RWPE1 (cell line): ENCODE measurements at regions not wholly inside any gene's neighbourhood (a gene's known extent, or its start where the extent isn't known, plus 50 kb on each side); places are given as distances from the start of the nearest gene placed in this dataset.

Source experiments
- CTCF ChIA-PET: fragments of 350-600 bp; sonication (Branson Sonifier 250); formaldehyde crosslinking; extraction: SDS; loops from one replicate; lab custom pipeline; 2021; lab: Yijun Ruan, JAX
- POLR2A ChIA-PET: fragments of 400-600 bp; formaldehyde crosslinking; extraction: SDS; loops from one replicate; lab custom pipeline; 2020; ENCODE audit warnings: antibody characterized with exemption; ENCODE audit not compliant: low non-redundant PET; lab: Yijun Ruan, JAX
- DNase-seq: peaks from one replicate; pipeline ENCODE4 v3.0.0; 2012; ENCODE audit warnings: low spot score
- H3K27ac ChIP-seq: fragments of 450-650 bp; 2 replicates; pipeline ENCODE4 v1.5.1; 2017
- CTCF ChIP-seq: fragments of 450-650 bp; conservative IDR thresholded peaks from 2 replicates; pipeline ENCODE4 v1.5.1; 2017; ENCODE audit warnings: low read depth, mild to moderate bottlenecking

GRCh38 chr4:27181693-27182092 is 321.1 kb downstream of the STIM2 start:
- H3K27ac ChIP-seq: no peak overlapping the region
- CTCF ChIA-PET: no interaction called here
- POLR2A ChIA-PET: no interaction called here
- no peak for TF ChIP-seq CTCF
- DNase-seq: no peak

DNA sequence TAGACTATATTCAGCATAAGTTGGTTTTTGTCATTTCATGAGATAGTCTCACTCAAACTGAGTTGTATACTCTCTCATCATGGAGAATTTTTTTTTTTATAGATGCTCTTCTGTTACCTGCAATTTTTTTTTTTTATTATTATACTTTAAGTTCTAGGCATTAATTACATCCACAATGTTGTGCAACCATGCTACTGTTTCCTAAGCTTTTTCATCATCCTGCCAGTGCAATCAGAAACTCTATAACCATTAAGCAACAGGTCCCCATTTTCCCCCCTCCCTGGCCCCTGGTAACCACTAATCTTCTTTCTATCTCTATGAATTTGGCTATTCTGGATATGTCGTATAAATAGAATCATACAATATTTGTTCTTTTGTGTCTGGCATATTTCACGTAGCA is 321.6 kb downstream of the STIM2 start:
- no peak for TF ChIP-seq CTCF
- H3K27ac ChIP-seq: no peak overlapping the region
- ChIA-PET POLR2A (no interaction called here), CTCF (no interaction called here)
- no peak for DNase-seq

DNA sequence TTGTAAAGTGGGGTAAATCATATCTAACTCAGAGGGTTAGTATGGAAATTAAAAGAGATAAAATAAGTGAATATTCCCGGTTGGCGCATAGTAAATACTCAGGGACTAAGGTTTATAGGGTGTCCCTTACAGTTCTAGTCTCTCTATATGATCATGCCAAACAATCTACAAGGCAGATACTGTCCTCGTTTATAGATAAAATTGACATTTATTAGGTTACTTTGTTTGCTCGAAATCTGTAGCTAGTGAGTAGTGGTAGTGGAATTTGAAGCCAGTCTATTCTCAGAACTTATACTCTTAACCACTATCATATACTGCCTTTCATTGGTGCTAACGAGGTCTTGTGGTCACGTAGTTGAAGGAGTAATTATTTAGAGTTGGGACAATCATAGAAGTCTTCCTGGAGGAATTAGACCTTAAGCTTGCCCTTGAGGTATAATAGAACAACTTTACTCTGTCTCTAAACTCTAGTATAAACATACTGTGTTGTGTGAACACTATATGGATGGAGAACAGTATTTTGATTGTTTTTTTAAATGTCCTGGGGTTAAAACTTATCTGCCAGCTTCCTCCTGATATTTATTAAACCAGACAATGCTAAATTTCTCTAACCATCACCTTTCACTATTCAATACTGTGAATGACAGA is 324.0 kb downstream of the STIM2 start:
- ChIA-PET CTCF (no interaction called here), POLR2A (no interaction called here)
- H3K27ac ChIP-seq: no peak overlapping the region
- no peak for TF ChIP-seq CTCF
- no peak for DNase-seq

GRCh38 chr4:27186710-27187109 is 326.1 kb downstream of the STIM2 start:
- DNase-seq: no peak
- H3K27ac ChIP-seq: no peak overlapping the region
- no peak for TF ChIP-seq CTCF
- POLR2A ChIA-PET: no interaction called here
- CTCF ChIA-PET: no interaction called here

GRCh38 chr4:27187786-27188185 is 327.1 kb downstream of the STIM2 start:
- POLR2A ChIA-PET: no interaction called here
- no peak for TF ChIP-seq CTCF
- CTCF ChIA-PET: interaction anchor here (0.8 kb wide), 1 partner anchor 49 kb away, joined by 7 read pairs; no protein-coding TSS in a partner anchor

GRCh38 chr4:27189683-27190082 is 329.0 kb downstream of the STIM2 start:
- TF ChIP-seq CTCF: no peak
- ChIA-PET POLR2A (no interaction called here), CTCF (no interaction called here)
- DNase-seq: no peak
- no peak overlapping the region for H3K27ac ChIP-seq

More at GRCh38 chr4:27187786-27188185, 327.1 kb downstream of the STIM2 start:
- no peak for DNase-seq
- no peak overlapping the region for H3K27ac ChIP-seq
